ENCODE measurements at regions not wholly inside any gene's neighbourhood (a gene's known extent, or its start where the extent isn't known, plus 50 kb on each side); places are given as distances from the start of the nearest gene placed in this dataset.

- no peak overlapping the region for H3K4me3 ChIP-seq (ENCODE audit: low read depth, low read length)
- TF ChIP-seq, protein P1, sequence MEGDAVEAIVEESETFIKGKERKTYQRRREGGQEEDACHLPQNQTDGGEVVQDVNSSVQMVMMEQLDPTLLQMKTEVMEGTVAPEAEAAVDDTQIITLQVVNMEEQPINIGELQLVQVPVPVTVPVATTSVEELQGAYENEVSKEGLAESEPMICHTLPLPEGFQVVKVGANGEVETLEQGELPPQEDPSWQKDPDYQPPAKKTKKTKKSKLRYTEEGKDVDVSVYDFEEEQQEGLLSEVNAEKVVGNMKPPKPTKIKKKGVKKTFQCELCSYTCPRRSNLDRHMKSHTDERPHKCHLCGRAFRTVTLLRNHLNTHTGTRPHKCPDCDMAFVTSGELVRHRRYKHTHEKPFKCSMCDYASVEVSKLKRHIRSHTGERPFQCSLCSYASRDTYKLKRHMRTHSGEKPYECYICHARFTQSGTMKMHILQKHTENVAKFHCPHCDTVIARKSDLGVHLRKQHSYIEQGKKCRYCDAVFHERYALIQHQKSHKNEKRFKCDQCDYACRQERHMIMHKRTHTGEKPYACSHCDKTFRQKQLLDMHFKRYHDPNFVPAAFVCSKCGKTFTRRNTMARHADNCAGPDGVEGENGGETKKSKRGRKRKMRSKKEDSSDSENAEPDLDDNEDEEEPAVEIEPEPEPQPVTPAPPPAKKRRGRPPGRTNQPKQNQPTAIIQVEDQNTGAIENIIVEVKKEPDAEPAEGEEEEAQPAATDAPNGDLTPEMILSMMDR (IDR thresholded peaks at IDR 0.05; ENCODE audit: low read depth, low read length): no peak
These were observed 83.6 kb downstream of the IER5 start for GRCh38 chr1:181172082-181172481.

GRCh38 chr1:181173761-181174447 lies 85.4 kb downstream of the IER5 start:
- no peak overlapping the region for H3K4me3 ChIP-seq (ENCODE audit: low read depth, low read length)
- TF ChIP-seq, protein P1 (IDR thresholded peaks at IDR 0.05; ENCODE audit: low read depth, low read length): no peak

GRCh38 chr1:181174861-181175260 lies 86.4 kb downstream of the IER5 start:
- TF ChIP-seq, protein P1 (IDR thresholded peaks at IDR 0.05; ENCODE audit: low read depth, low read length): no peak

DNA sequence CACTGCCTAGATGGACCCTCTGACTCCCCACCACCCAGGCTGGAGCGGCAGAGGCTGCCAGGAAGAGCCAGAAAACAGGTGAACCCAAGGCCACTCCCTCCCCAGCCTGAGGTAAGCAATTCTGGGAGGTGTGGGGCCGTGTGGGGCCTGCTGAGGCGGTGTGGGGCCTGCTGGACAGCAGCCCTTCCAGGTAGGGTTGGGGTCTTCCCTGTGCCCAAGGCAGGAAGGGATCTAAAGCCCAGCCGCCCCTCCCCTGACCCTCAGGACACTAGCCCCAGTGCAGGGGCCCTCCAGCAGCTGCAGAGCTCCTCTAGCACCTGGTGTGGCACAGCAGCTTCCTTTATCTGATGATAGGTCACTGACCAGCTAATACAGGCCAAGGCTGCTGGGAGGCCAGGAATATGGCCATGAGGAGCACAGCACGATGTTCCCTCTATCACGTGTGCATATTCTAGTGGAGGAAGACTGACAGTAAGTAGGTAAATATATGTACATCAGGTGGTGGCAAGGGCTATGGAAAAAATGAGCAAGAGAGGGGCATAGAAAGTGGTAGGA lies 86.9 kb downstream of the IER5 start:
- TF ChIP-seq, protein P1 (IDR thresholded peaks at IDR 0.05; ENCODE audit: low read depth, low read length): no peak
- H3K4me3 ChIP-seq (ENCODE audit: low read depth, low read length): no peak overlapping the region

More at GRCh38 chr1:181174861-181175260, 86.4 kb downstream of the IER5 start:
- H3K4me3 ChIP-seq (ENCODE audit: low read depth, low read length): no peak overlapping the region

DNA sequence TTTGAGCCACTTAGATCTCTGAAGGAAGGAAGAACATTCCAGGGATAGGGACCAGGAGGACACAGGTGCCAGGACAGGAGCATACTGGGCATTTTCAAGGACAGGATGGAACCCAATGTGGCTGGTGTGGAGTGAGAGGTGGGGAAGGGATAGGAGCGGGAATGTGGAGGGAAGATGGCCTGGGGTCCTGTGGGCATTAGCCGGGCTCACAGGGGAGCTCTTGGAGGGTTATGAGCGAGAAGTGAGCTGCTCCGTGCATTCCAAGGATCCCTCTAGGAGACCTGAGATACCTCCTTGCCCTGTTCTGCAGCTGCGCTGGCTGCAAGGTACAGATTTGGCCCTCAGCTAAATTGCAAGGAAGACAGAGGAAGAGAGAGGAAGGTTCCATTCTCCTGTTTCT lies 87.5 kb downstream of the IER5 start:
- TF ChIP-seq, protein P1 (IDR thresholded peaks at IDR 0.05; ENCODE audit: low read depth, low read length): no peak
- no peak overlapping the region for H3K4me3 ChIP-seq (ENCODE audit: low read depth, low read length)

GRCh38 chr1:181178241-181178879 lies 89.9 kb downstream of the IER5 start:
- TF ChIP-seq, protein P1 (IDR thresholded peaks at IDR 0.05; ENCODE audit: low read depth, low read length): no peak
- no peak overlapping the region for H3K4me3 ChIP-seq (ENCODE audit: low read depth, low read length)
